GM21576 (cell line): ENCODE measurements at regions not wholly inside any gene's neighbourhood (a gene's known extent, or its start where the extent isn't known, plus 50 kb on each side); places are given as distances from the start of the nearest gene placed in this dataset.

Experiments
- ATAC-seq: cut with Tn5 transposase; IDR thresholded peaks from one replicate; pipeline ENCODE4 v1.9.1; 2021; ENCODE audit warnings: mild to moderate bottlenecking, moderate library complexity; ENCODE audit not compliant: unreplicated experiment

- no peak for ATAC-seq
Observed at GRCh38 chr1:221184131-221184794, 305.0 kb downstream of the HLX start.

DNA sequence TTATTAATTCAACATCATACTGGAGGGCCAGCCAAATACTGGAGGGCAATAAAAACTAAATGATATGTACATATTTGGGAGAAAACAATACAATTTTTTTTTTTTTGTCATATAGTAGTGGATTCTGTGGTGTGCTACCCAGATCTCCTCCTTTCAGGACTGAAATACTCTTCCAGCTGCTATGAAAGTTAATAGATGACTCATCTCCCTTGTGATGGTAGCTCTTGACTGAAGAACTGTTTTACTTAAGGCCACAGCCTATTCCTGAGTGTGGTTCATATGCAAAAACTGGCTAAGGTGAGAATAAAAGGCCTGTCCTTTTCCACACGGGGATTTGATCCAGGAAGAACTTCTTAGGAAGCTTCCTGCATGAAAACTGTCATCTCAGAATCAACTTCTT lies 307.9 kb downstream of the HLX start:
- ATAC-seq = no peak

DNA sequence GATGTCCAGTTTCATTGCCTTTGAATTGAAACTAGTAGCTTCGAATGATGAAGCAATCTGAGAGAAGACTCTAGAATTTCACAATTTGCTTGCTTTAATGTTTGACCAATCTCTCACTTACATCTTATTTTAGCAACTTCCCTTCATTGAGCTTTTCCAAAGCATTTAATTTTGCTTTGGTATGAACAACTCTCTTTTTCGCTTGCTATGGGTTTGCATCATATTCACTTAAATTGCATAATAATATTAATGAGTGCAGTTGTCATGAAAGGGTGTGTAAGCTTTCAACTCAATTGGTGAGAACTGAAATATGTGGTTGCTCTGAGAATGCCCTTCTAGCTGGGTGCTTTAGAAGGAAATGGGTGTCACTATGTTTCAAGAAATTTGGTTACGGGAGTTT lies 309.2 kb downstream of the HLX start:
- ATAC-seq = no peak

DNA sequence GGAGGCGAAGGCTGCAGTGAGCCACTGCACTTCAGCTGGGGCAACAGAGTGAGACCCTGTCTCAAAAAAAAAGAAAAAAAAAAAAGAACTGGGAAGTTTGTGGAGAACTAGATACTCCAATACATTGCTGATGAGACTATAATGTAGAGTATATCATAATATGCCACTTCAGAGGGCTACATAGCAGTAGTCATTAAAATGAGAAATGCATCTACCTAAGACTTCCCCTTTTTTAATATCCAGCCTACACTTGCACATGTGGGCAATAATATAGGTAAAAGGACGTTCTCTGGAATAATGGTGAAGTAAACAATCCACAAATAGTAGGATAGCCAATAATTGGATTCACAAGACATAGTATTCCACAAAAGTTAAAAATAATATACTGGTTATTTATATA lies 311.0 kb downstream of the HLX start:
- no peak for ATAC-seq

DNA sequence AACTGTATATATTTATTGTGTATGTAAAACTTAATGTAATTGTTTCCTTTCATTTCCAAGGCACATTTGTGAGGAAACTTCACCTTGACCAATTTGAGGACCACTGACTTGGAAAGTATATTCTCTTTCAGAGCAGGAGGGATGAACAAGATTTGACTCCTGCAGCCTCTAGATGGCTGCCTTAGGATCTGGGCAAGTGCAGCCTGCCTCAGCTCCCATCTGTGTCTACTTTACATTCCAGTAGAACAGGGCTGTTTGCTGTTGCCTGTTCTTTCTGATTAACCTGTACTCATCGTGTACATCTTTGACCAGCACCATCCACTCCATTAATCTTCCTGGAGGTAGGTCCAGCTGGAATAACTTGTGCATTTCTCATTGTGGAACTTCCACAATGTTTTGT lies 312.8 kb downstream of the HLX start:
- no peak for ATAC-seq

DNA sequence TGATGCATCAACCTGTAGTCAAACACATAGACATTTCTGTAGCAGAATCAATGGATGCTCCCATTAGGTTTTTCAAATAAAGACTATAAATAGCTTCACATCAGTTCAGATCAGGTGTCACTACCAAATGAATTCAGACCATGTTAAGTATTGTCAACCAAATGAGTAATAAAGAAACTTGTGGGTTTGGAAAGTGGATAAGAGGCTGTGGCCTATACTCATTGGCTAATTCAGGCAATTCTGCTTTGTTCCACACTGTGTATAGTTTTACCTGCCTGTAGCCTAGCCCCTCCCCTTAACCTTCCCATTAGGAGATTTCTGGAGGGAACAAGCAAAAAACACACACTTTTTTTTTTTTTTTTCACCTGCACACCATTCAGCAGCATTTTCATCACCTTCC lies 321.2 kb downstream of the HLX start:
- ATAC-seq = no peak

DNA sequence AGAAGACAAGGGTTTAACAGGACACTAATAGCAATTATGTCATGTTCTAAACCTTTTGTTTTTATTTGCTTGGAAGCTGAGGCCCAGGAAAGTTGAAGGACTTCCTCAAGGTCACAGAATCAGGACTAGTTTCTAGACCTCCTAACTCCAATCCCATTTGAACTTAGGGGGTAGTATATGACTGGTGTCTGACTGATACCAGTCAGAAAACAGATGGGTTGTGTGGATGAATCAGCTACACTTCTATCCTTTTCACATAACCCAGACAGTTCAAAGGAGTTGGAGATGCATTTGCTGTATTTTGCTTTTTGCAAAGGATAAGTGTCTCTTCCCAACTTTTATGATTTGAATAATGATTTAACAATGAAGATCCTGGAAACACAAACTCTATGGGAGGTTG lies 322.5 kb downstream of the HLX start:
- no peak for ATAC-seq

DNA sequence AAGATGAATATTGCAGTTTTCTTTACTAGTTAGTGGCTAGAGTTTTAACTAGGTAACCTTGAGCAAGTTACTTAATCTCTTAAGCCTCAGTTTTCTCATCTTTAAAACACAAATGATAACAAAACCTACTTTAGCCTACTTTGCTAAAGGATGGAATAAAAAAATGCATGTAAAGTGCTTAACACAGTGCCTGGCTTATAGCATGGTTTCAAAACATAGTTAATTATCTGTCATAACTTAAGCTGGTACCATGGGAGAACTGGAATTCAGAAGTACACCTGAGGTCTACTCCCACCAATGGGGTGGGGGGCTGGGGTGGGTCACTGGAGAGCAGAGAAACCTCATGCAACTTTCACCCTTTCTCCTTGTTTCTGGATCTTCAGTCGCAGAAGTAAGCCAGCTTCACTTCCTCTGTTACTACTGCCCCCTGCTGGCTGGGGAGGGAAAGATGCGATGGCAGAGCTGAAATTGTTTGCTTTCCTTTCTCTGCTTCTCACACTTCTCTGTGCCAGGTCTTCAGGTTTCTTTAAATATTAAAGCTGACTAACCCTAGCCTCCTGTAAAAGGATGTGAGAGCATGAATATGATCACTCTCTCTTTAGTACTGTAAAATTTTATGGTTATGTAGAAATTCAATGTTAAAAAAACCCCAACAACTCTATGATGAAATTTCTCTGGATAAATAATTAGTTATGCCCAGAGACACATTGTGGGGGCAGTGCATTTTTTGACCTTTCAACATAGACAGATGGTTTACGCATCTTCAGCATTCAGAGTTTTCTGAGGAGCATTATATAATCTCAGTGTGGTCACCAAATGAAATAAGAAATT lies 324.2 kb downstream of the HLX start:
- peak; percentile 69 for ATAC-seq

- ATAC-seq = no peak
Observed at GRCh38 chr1:221204055-221204833, 325.0 kb downstream of the HLX start.

DNA sequence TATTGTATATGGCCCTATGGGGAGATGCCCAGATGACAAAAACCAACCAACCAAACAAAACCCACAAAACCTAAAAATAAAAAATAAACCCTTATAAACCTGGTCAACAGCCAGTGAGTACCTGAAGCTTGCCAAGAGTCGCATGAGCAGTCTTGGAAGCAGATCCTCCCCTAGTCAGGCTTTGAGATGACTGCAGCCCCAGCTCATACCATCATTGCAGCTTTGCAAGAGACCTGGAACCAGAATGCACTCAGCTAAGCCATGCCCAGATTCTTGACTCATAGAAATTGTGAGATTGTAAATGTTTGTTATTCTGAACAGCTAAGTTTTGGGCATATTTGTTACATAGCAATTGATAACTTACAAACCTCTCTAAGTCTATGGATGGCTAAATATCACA lies 326.8 kb downstream of the HLX start:
- ATAC-seq = no peak

DNA sequence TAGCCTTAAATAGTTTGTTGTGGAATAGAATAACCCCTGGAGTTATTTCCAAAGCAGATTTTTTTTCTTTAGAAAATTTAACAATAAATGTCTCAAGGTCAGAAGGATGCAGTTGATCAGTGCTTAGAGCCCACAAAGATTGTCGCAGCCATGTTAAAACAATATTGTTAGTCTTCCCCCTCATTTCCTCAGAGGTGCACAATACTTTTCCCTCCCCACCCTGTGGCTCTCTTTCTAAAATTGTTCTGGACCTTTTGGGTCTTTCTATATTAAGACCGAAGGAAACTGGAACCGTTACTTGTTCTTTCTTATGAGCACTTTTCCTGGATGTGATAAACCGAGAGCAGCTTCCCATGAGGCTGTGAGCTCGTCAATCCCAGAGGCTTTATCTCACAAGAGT lies 333.7 kb downstream of the HLX start:
- ATAC-seq = no peak

DNA sequence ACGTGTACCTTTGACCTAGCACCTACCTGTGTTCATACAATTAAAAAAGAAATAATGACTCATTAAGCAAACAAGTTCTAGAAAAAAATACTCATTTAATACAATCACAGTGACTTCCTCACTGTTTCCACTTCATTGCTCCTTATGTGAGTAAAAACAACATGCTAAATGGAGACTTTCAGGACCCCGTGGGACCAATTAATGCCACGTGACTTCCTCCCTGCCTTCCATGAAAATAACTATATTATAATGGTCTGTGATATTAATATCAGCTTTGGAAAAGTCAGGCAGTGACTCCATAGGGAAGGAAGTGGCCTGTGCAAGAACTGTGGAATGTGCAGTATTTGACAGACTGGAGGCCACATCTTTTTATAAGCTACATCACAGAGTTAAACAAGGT lies 337.8 kb downstream of the HLX start:
- no peak for ATAC-seq

GRCh38 chr1:221223281-221223680 lies 344.0 kb downstream of the HLX start:
- ATAC-seq = no peak

GRCh38 chr1:221227460-221227859 lies 348.2 kb downstream of the HLX start:
- no peak for ATAC-seq

- ATAC-seq = no peak
Observed at GRCh38 chr1:221227872-221228337, 348.7 kb downstream of the HLX start.

- no peak for ATAC-seq
Observed at GRCh38 chr1:221228594-221228993, 349.4 kb downstream of the HLX start.

DNA sequence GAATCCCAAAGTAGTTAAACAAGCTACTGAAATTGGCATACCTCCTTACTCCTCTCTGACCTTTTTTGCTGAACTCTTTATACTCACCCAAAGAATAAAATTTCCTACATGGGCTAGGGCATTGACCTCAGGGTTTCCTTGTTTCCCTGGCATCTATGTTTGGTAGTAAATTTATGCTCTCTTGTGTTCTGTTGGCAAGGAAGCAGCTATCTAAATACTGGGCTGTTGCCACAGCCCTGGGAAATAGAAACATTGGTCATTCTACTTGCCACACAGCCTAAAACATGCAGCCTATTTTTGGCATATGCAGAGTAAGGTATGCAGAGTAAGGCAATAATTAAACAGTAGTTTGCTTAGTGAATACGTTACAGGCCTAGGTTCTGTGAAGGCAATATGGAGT lies 351.4 kb downstream of the HLX start:
- no peak for ATAC-seq

GRCh38 chr1:221234791-221235190 lies 355.5 kb downstream of the HLX start:
- no peak for ATAC-seq

GRCh38 chr1:221237587-221237986 lies 358.3 kb downstream of the HLX start:
- no peak for ATAC-seq

GRCh38 chr1:221239181-221239580 lies 359.9 kb downstream of the HLX start:
- ATAC-seq = no peak

DNA sequence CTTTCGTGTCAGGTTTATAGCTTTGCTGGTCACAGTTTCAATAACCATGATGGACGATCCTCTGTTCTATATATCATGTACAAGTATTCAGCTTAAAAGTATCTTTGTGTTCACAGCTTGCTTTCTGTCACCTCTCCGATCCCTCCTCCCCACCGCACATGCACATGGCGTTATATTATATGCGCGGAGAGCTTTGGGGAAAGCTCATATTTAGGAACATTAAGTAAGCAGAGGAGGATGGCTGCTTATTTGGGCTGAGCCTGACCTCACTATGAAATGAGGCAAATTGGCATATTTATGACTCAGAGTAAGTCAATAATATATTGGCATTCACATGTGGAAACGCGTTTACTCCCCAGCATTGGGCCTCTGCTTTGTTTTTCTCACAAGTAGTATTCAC lies 360.5 kb downstream of the HLX start:
- no peak for ATAC-seq

GRCh38 chr1:221240690-221241089 lies 361.4 kb downstream of the HLX start:
- no peak for ATAC-seq
